Pancreas (tissue), 10 donors: ENCODE measurements at regions not wholly inside any gene's neighbourhood (a gene's known extent, or its start where the extent isn't known, plus 50 kb on each side); places are given as distances from the start of the nearest gene placed in this dataset.

ENCODE experiments used
- ATAC-seq, 4 donors: fragments of 200-7000 bp; cut with Tn5 transposase; one replicate each; pipeline versions ENCODE4 v1.8.0 to v1.9.1; 2020; ENCODE audit warnings: mild to moderate bottlenecking in 4 of 4, moderate library complexity in 4 of 4
- DNase-seq, 6 donors: peaks; one replicate each; pipeline ENCODE4 v3.0.0-alpha.2; 2020
- FAIRE-seq: peaks from 2 replicates; lab custom pipeline; 2012; peaks lifted over from hg19 to GRCh38; lab: Jason Lieb, UNC
- H3K27ac ChIP-seq, 4 donors: fragments of 200-600 bp; sonication (generic); 1 replicate in 3 of 4; 2 replicates in 1 of 4; pipeline versions ENCODE4 v1.5.0 to v1.8.0; 2020
- H3K27me3 ChIP-seq, 4 donors: fragments of 200-600 bp; one replicate each; pipeline ENCODE4 v1.8.0; 2021
- H3K36me3 ChIP-seq, 3 donors: fragments of 200-600 bp; sonication (generic) in 1 of 3; one replicate each; pipeline versions ENCODE4 v1.5.0 to v1.8.0; 2020 to 2021
- H3K4me1 ChIP-seq, 3 donors: fragments of 200-600 bp; one replicate each; pipeline ENCODE4 v1.8.0; 2021
- H3K4me3 ChIP-seq, 4 donors: fragments of 200-600 bp; sonication (generic) in 2 of 4; one replicate each; pipeline versions ENCODE4 v1.5.0 to v1.8.0; 2020 to 2021
- H3K9me3 ChIP-seq, 4 donors: fragments of 200-600 bp; one replicate each; pipeline ENCODE4 v1.8.0; 2021
- WGBS, 2 donors: extraction: QIAGEN DNeasy Blood & Tissue Kit; methylation state at CpG; one replicate each; pipeline ENCODE4 v1.1.7; 2013; 5-methylcytosine and 5-hydroxymethylcytosine counted together
- intact Hi-C, 3 donors: fragments of 100-400 bp; cut with DNase I; formaldehyde crosslinking; loops; one replicate each; pipeline versions ENCODE4 v1.11.1 to v1.14.2; 2022
- TF ChIP-seq, protein P1 (sequence below), 4 donors: fragments of 200-600 bp; sonication (generic) in 3 of 4; IDR thresholded peaks; one replicate each; pipeline versions ENCODE4 v1.5.0 to v1.8.0; 2021; ENCODE audit warnings: antibody characterized with exemption in 4 of 4
- donor health status: healthy with polysubstance abuse.
- donor health status: DM: no; HTN: no; CAD: no; lungs with moderate emphysema.
- donor health status: DM: no; HTN: no; CAD: no.
- donor health status: control.
- donor health status: control.
- donor health status: Bipolar disorder and iron deficiency.
- donor health status: DM: yes; HTN: yes; CAD: no.
- donor health status: DM: no; HTN: no; CAD: no.
- donor health status: DM: no; HTN: no; CAD: no.
- donor health status: DM: yes; HTN: yes; CAD: no.

DNA sequence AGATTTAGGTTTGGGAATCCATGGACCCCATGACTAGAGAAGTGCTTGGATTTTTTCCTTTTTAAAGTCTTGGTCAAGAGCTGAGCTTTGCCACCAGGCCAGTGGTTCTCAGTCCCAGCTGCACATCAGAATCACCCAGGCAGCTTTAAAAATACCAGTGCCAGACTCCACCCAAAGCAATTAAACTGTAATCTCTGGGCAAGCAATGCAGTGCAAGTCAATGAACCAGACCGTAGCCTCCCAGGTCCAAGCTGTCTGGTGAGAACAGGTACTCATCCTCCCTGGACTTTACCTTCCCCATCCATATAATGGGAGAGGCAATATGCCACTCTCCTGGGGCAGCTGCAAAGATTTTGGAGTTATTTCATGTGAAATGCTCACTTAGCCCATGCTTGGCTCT lies 223.1 kb upstream of the CDH5 start:
- no peak for FAIRE-seq
- no peak for DNase-seq

DNA sequence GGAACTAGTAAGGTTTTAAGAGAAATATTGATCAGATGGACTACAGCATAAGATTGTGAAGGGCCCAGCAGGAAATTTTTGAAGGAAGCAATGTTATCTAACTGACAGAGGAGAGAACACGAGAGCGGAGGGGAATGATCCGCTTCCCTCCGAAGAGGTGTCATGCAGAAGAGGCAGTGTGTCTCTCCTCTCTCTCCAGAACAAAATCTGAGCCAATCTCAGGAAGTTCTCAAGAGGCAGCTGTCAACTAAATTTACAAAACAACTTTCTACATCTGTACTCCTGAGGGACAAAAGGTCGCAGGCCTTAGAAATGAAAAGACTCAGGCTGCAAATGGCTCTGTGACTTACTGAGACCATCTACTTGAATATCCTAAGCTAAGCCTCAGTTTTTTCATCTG lies 224.6 kb upstream of the CDH5 start:
- WGBS, 2 donors: 65 to 69% methylated on average over 5 of the region's 5 CpGs
- DNase-seq (no peak), ATAC-seq (no peak), FAIRE-seq (no peak)
- no peaks in the 10 kb centered on the region for H3K4me1 ChIP-seq
- H3K9me3 ChIP-seq: no peaks in the 10 kb centered on the region
- no peaks in the 10 kb centered on the region for H3K27me3 ChIP-seq
- no peak overlapping the region for H3K27ac ChIP-seq
- no peak overlapping the region for H3K4me3 ChIP-seq
- TF ChIP-seq, protein P1, sequence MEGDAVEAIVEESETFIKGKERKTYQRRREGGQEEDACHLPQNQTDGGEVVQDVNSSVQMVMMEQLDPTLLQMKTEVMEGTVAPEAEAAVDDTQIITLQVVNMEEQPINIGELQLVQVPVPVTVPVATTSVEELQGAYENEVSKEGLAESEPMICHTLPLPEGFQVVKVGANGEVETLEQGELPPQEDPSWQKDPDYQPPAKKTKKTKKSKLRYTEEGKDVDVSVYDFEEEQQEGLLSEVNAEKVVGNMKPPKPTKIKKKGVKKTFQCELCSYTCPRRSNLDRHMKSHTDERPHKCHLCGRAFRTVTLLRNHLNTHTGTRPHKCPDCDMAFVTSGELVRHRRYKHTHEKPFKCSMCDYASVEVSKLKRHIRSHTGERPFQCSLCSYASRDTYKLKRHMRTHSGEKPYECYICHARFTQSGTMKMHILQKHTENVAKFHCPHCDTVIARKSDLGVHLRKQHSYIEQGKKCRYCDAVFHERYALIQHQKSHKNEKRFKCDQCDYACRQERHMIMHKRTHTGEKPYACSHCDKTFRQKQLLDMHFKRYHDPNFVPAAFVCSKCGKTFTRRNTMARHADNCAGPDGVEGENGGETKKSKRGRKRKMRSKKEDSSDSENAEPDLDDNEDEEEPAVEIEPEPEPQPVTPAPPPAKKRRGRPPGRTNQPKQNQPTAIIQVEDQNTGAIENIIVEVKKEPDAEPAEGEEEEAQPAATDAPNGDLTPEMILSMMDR (IDR thresholded peaks at IDR 0.05): no peak
- intact Hi-C loops: no loop called here
- H3K36me3 ChIP-seq: no peaks in the 10 kb centered on the region

More for the DNA sequence above, 223.1 kb upstream of the CDH5 start:
- Histone ChIP-seq H3K27ac (no peak overlapping the region), H3K9me3 (no peaks in the 10 kb centered on the region), H3K4me3 (no peak overlapping the region), H3K36me3 (no peaks in the 10 kb centered on the region), H3K4me1 (no peaks in the 10 kb centered on the region), H3K27me3 (no peaks in the 10 kb centered on the region)
- ATAC-seq: no peak
- TF ChIP-seq, protein P1 (IDR thresholded peaks at IDR 0.05): no peak
- intact Hi-C loops: no loop called here
- WGBS, 2 donors: 51 to 67% methylated on average over 1 of the region's 1 CpG

DNA sequence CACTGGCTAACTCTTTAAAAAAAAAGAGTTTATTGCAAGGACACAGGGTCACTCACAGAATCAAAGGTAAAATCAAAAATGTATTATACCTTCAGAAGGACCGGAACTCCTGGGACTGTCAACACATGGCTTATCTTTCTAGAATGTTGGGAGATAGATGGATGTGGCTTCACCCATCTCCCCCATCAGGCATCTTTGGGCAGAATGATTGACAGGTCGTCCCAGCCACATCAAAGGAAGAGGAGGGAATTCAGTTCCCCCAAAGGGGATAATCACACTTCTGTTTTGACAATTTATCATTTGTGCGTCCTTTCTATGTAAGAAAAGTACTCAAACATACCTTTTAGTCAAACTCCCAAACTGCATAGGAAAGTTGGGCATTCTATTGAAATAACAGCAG lies 228.6 kb upstream of the CDH5 start:
- no peak for FAIRE-seq
- no peak overlapping the region for H3K27ac ChIP-seq
- intact Hi-C loops: no loop called here
- DNase-seq: no peak
- WGBS, 2 donors: 24 to 39% methylated on average over 3 of the region's 3 CpGs
- ATAC-seq: no peak
- H3K4me1 ChIP-seq: no peaks in the 10 kb centered on the region
- no peak overlapping the region for H3K4me3 ChIP-seq
- no peaks in the 10 kb centered on the region for H3K27me3 ChIP-seq
- no peaks in the 10 kb centered on the region for H3K36me3 ChIP-seq
- no peaks in the 10 kb centered on the region for H3K9me3 ChIP-seq
- TF ChIP-seq, protein P1 (IDR thresholded peaks at IDR 0.05): no peak

DNA sequence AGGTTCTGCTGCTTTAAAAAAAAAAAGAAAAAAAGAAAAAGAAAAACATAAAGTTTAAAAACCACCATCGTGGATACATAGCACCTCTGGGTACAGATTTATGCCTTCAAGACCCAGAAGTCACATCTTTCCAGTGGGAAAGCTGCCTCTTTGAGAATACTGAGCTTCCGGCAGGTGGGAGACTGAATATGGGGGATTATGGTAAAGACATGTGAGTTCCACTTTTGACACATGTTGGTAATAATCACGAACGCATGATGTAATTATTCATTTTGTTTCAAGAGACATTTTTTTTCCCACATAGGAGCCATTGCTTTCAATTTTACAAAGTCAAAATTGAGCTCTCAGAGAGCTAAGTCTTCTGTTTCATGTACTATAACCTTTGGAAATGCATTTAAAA lies 229.7 kb upstream of the CDH5 start:
- no peaks in the 10 kb centered on the region for H3K9me3 ChIP-seq
- WGBS, 2 donors: 50 to 56% methylated on average over 4 of the region's 4 CpGs
- intact Hi-C loops: no loop called here
- no peaks in the 10 kb centered on the region for H3K27me3 ChIP-seq
- H3K27ac ChIP-seq: no peak overlapping the region
- H3K4me1 ChIP-seq: no peaks in the 10 kb centered on the region
- DNase-seq: no peak
- ATAC-seq: no peak
- H3K4me3 ChIP-seq: no peak overlapping the region
- TF ChIP-seq, protein P1 (IDR thresholded peaks at IDR 0.05): no peak
- no peaks in the 10 kb centered on the region for H3K36me3 ChIP-seq
- FAIRE-seq: no peak

DNA sequence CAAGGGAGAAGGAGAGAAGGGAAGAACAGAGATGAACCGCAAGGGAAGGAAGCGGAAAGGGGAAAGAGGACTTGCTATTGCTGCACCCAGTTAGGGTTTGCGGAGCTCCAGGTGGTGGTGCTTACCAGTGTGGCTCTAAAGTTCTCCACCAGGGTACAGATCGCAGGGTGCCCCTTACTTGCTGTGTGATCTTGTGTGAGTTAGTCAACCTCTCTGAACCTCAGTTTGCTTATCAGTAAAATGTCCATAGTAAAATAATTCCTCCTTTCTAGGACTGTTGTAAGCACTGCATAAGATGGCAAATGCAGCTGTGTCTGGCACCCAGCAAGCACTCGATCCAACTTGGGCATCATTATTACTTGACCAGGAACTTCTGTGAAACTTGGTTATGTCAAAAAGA lies 230.7 kb upstream of the CDH5 start:
- ATAC-seq (no peak), FAIRE-seq (no peak), DNase-seq (no peak)
- Histone ChIP-seq H3K27ac (no peak overlapping the region), H3K36me3 (no peaks in the 10 kb centered on the region), H3K27me3 (no peaks in the 10 kb centered on the region), H3K9me3 (no peaks in the 10 kb centered on the region), H3K4me3 (no peak overlapping the region), H3K4me1 (no peaks in the 10 kb centered on the region)
- intact Hi-C loops: no loop called here
- TF ChIP-seq, protein P1 (IDR thresholded peaks at IDR 0.05): no peak
- WGBS, 2 donors: 83 to 96% methylated on average over 5 of the region's 5 CpGs
